DMS114 treated with DMSO at 0.1 percent for 48 hours (cell line): ENCODE measurements at regions not wholly inside any gene's neighbourhood (a gene's known extent, or its start where the extent isn't known, plus 50 kb on each side); places are given as distances from the start of the nearest gene placed in this dataset.
"Not testable (repeated sequence)": the region's sequence is repeated elsewhere in the genome, so short reads cannot be mapped to it uniquely, and the experiment has no call there.

Source experiments
- DNase-seq: peaks from one replicate; lab custom pipeline; 2025; ENCODE audit not compliant: unreplicated experiment; lab: John Stamatoyannopoulos, UW

DNA sequence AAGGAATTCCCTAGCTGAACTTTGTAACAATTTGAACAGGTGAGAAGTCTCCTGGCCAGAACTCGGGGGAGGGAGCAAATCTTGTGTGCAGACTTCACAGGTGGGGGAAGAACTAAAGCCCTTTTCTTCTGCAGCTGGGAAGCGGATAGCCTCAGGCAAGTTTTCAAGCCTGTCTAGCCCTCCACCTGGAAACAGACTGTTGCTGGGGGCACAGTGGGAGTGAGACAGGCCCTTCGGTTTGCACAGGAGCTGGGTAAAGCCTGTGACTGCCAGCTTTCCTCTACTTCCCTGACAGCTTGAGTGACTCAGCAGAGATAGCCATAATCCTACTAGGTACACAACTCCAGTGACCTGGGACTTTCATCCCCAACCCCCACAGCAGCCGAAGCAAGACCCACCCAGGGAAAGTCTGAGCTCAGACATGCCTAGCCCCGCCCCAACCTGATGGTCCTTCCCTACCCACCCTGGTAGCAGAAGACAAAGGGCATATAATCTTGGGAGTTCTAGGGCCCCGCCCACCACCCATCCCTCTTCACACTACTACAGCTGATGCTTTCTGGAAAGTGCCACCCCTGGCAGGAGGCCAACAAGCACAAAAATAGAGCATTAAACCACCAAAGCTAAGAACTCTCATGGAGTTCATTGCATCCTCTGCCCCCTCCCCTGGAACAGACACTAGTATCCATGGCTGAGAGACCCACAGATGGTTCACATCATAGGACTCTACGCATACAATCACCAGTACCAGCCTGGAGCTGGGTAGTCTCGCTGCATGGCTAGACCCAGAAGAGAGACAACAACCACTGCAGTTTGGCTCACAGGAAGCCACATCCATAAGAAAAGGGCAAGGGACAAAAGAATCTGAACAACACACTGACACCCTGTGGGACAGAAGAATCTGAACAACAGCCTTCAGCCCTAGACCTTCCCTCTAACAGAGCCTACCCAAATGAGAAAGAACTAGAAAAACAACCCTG lies 479.0 kb downstream of the RAP2B start:
- DNase-seq, result no peak

DNA sequence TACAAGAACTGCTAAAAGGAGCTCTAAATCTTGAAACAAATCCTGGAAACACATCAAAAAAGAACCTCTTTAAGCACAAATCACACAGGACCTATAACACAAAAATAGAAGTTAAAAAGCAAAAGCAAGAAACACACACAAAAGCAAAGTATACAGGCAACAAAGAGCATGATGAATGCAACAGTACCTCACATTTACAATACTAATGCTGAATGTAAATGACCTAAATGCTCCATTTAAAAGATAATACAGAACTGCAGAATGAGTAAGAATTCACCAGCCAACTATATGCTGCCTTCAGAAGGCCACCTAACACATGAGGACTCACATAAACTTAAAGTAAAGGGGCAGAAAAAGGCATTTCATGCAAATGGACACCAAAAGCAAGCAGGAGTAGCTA lies 478.6 kb upstream of the ARHGEF26 start:
- not testable (repeated sequence) for DNase-seq

DNA sequence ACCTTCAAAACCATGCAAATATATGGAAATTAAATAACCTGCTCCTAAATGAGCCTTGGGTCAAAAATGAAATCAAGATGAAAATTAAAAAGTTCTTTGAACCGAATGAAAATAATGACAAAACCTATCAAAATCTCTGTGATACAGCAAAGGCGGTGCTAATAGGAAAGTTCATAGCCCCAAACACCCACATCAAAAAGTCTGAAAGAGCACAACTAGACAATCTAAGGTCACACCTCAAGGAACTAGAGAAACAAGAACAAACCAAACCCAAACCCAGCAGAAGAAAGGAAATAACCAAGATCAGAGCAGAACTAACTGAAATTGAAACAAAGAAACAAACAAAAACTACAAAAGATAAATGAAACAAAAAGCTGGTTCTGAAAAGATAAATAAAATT lies 477.7 kb upstream of the ARHGEF26 start:
- not testable (repeated sequence) for DNase-seq

DNA sequence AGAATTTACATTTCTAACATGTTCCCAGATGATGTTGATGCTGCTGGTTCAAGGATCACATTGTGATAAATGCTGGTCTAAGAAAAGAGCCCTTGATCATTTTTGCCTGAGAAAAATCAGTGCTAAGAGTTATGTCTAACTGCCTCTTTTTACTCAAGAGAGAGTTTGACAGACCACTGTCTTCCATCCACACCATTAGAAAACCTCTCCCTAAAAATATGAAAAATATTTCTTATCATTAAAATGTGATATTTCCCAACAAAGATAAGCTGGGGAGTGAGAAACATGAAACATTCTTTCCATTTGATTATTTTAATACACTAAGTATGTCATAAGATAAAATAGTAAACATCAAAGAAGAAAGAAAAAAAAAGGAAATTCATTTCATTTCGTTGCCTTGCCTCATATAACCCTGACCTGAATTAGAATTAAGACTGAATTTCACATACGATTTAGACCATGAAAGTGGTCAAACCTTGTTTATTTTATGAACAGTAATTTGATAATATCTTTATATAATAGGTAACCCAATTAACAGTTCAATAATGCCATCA lies 471.8 kb upstream of the ARHGEF26 start:
- no peak for DNase-seq

DNA sequence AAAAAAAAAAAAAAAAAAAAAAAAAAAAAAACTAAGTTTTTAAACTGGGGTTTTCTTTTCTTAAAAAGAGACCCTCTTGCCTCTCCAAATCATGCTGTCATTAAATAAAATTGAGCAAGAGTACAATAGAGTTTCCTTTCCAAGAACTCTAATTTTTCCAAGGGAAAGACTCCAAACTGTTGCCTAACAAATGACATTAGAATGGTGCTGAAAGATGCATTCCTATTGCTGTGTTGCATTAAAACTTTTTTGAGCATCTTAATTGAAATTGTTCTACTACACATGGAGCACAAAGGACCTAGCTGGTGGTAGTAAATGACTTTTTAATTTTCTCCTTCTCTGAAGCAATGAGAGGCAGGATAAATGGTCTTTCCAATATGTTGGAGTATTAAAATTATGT lies 469.1 kb upstream of the ARHGEF26 start:
- no peak for DNase-seq

DNA sequence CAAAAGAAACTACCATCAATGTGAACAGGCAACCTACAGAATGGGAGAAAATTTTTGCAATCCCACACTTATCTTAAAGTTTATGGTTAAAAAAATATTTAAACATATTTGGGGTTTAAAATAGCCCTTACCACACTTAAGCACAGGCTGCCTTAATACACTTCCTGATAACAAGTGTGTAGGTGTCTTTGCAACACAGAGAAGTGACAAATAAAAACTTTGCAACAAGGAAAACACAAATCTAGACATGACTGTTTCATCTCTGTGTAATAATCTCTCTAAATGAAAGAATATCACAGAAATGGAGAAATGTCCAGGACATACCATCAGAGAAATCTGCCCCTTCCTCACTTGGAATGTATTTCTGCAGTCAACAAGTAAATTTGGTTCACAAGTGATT lies 464.1 kb upstream of the ARHGEF26 start:
- DNase-seq, result no peak

DNA sequence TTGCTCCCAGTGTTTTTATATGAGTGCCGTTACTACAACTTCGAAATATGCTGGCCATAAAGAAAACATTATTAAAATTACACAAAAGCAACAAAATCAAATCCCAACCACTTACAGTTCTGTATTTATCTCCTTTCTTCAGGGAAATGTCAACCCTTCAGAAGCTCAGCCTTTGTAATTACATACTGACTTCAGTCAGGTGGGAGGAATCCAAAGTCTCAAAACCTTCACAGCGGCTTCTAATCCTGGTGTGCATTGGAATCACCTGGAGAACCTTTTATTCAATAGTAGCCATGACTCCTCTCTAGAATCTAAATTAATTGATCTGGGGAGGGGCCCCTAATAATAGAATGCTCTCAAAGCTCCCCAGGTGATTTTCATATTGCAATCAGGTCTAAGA lies 463.7 kb upstream of the ARHGEF26 start:
- no peak for DNase-seq

DNA sequence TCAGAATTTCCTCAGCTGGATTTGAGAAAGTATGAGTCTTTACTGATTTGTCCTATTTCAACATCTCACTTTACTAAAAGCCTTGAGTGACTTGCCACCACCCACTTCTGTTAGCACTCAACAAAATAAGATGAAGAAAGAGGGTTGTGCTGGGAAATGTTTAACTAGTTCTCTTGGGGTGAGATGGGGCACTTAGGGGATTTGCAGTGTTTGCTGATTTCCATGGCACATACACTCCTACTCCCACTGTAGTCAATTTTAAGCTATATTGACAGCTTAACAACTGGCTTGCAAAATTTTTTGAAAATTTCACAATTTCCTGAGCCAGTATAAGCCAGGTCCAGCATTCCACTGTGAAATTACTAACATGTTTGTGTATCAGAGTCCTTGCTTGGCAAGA lies 463.1 kb upstream of the ARHGEF26 start:
- DNase-seq, result no peak

DNA sequence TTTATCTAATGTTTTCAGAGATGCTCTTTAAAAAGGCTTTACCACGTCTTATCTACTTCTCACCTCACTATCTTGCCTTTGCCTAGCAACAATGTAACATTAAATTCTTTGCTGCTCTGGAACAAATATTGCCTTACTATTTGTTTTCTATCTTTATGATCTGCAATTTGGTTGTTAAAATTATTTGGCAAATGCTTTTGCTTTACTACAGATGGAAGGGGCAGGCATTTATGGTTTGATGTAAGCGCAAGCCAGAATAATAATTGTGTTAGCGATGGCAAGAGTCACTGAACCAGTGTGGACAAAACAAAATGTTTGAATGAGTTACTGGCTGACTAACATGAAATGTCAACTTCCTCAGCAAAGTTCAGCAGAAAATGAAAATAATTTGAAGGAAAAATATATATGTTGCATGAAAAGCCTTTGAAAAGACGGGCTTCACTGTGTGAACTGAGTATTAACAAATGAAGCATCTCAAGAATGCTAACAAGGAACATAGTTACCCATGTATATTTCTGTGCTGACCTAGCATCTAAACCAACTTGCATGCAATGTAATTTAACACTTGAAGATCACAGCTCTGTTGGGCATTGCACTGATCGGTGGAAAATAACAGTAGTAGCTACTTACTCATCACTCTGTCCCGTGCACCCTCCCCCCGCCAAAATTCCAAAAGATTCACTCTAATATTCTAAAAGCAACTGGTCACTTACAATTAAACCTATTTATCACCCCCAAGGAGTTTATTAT lies 454.0 kb upstream of the ARHGEF26 start:
- no peak for DNase-seq

DNA sequence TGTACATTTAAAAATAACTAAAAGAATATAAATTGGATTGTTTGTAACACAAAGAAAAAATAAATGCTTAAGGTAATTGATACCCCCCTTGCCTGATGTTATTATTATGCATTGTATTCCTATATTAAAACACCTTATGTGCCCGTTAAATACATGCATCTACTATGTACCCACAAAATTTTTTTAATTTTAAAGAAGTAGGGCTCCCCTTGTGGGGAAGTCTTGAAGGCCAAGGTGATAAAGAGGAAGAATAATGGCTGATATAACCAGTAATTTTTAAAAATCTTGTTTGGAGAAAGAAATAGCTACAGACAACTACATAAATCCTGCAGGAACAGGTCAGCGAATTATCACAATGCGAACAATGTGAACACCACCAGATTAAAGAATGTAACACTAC lies 451.7 kb upstream of the ARHGEF26 start:
- no peak for DNase-seq

DNA sequence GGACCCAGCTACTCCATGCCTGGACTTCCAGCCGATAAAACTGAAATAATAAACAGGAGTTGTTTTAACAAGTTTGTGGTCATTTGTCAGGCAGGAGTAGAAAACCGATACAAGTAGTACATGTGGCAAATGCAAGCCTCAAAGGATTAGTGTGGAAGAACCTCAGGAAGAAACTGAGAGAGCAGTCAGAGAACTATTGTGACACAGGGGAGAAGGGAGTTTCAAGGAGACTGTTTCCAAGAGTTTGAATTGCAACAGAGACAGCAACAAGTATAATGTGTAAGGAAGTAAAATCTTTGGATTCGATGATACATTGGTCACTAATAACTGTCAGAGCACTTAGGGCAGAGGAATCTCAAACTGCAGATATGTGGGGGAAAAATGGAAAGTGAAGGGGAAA lies 450.6 kb upstream of the ARHGEF26 start:
- DNase-seq, result no peak

DNA sequence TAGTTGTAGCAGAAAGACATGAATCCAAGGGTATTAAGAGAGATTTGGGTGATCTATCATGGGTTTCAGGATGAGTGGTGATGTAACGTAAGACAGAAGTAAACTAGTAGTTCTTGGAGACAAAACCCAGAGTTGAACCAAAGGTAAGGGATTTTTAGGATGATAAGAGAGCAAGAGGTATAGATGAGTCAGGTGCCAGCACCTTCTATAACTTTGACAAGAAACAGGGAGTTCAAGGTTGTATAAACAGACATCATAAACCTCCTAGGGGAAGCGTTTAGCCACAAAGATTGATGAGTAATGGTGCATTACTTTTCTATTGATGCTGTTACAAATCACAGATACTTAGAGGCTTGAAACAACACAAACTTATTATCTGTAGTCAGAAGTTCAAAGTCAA lies 447.3 kb upstream of the ARHGEF26 start:
- DNase-seq, result no peak

DNA sequence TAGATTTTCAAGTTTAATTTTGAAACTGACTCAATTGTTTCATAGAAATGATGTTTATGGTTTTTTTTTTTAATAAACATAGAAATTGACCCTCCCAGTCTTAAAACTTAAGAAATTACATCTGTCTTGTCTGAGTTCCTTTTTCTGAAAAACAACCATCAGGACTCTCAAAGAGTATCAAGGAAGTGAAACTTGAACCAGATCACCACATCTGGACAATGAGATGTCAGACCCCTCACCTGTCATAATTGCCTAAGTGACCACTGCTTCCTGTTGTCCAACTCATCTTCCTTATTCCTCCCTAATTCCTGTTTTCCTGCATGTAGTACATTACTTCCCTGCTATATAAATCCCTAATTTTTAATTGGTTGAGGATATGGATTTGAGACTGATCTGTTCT lies 441.5 kb upstream of the ARHGEF26 start:
- DNase-seq, result no peak

DNA sequence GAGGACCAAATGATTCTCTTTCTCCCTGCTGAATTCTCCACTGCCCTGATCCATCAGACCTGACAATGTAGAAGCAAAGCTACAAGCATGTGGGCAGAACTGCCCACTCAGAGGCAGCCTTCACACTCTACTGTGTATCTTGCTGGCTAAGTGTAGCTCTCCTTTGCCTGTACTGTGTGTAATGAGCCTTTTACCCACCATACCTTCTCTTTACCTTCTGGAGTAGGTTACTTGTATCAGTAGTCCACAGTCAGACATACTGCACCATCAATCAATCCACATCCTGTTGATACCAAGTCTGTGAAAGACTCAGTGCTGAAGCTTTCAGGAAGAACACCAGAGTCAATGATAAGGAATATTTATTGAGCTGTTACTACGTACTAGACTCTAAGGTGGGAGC lies 440.7 kb upstream of the ARHGEF26 start:
- DNase-seq, result no peak

DNA sequence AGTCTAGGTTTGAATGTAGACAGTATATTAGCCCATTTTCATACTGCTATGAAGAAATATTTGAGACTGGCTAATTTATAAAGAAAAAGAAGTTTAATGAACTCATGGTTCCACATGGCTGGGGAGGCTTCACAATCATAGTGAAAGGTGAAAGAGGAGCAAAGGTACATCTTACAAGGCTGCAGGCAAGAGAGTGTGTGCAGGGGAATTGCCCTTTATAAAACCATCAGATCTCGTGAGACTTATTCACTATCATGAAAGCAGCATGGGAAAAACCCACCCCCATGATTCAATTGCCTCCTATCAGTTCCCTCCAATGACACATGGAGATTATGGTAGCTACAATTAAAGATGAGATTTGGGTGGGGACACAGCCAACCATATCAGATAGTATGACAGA lies 440.1 kb upstream of the ARHGEF26 start:
- DNase-seq, result no peak

DNA sequence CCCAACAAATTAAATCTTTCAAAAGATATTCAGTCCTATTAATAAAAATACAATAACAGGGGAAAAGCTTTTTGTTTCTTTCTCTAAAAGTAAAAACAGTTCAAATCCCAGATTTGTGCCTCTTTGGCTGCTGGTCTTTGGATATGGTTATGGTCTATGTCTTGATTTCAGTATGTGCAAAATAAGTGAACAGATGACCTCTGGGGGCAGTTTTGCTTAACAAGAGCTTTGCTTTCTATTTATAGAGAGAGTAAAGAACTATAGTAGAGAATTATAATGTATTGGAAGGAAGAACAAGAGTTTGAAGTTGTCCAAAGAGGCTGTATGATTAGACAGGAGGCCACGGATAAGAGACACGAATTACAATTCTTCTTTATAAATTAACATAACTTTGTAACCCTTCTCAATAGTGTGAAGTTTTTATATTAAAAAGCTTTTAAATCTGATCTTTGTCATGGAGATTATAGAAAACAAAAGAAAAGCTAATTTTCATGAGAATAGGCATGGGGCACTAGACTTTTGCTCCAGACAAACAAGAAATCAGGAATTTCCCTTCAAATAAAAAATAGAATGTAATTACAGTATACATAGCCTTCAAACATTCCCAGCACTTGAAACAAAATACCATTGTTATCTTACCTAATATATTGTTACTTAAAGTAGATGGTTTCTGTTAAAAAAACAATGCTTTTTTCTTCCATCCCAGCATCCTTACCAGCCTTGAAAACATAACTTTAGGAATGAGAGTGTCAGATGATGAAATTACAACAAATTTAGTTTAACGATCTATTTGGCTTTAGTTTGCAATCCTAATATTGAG lies 432.7 kb upstream of the ARHGEF26 start:
- DNase-seq, result no peak

DNA sequence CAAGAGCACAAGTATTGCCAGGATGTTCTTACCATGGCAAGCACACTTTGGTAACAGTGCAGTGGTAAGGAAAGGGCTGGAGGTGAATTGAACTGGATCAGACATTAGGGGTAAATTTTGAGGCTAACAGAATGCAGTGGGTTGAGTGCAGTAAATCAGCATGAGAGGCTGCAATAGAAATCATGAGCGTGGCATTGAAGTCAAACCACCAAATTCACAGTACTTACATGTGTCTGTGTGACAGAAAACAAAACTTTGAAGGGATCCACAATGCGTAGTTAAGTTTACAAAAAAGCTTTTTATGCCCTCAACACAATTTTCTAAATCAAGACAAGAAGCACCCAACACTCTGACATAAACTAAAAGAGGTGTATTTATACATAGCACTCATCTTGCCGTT lies 428.0 kb upstream of the ARHGEF26 start:
- no peak for DNase-seq

DNA sequence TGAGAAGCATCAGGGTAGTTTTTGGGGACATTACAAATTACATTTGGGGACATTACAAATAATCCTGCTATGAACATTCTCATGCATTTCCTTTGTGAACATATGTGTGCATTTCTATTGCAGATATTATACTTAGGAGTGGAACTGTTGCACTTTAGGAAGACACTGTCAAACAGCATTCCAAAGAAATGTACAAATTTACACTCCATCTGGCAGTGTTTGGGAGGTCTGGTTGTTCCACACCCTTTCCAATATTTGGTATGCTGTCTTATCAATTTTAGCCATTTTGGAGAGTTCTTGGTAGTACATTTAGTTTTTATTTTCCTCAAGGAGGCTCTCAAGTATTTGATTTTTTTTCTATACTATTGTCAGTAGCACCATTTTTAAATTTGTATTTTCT lies 419.1 kb upstream of the ARHGEF26 start:
- DNase-seq, result no peak

DNA sequence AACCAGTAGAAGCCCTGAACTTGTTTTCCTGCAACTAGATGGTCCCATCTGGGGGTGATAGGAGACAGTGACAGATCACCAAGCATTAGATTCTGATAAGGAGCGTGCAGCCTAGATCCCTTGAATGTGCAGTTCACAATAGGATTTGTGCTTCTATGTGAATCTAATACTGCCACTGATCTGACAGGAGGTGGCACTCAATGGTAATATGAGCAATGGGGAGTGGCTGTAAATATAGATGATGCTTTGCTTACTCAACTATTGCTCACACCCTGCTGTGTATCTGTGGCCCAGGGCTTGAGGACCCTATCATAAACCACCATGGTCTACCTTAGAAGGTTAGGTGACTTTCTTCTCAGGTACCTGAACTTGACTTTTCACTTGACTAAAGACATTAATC lies 417.1 kb upstream of the ARHGEF26 start:
- no peak for DNase-seq

DNA sequence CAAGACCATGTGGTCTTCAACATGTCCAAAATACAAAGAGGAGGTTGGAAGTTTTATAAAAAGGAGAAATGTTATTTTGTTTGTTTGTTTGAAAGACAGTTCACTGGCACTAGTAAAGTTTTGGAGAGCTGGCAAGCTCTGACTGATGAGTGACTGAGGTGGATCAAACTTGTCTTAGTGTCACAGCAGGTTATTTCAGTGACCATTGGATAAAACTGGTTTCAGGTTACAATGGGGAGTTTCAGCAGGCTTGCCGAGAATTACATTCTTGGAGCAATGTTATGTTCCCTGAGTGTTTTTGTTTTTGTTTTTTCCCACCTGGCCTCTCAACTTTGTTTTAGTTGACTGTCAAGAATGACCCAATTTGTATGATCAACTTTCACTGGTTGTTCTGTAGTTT lies 414.5 kb upstream of the ARHGEF26 start:
- no peak for DNase-seq

DNA sequence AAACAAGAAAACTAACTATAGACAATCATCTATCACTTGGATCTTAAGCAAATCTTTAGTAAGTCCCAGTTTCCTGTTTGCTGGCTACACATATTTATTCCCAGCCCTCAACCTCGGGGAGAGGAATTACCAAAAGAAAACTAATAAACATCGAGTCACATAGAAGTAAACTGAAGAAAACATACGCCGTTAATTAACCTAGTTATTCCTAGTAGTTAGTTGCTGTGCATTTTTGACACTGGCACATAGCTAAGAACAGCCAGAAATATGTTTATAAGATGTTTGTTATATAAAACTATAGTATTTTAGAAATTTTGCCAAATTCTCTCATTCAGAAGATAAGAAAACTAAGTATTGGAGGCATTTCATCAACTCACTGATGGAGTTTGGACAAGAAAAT lies 407.2 kb upstream of the ARHGEF26 start:
- DNase-seq, result no peak
